GM12878 (cell line): ENCODE measurements at regions not wholly inside any gene's neighbourhood (a gene's known extent, or its start where the extent isn't known, plus 50 kb on each side); places are given as distances from the start of the nearest gene placed in this dataset.

ENCODE experiments used
- ATAC-seq: fragments of 200-7000 bp; cut with Tn5 transposase; 3 replicates; pipeline ENCODE4 v1.9.1; 2020; ENCODE audit warnings: mild to moderate bottlenecking, moderate library complexity
- BruUV-seq: library from RNA; stranded (reverse); fragments of 400-500 nt; replicated peaks from 2 replicates; lab custom pipeline; 2021; lab: Mats Ljungman, UMichigan
- CTCF ChIA-PET: fragments of 300-600 bp; sonication (Branson Sonifier 250); formaldehyde crosslinking; extraction: SDS; loops from one replicate; lab custom pipeline; 2021; ENCODE audit warnings: inconsistent platforms; lab: Yijun Ruan, JAX
- POLR2A ChIA-PET: fragments of 350-600 bp; formaldehyde crosslinking; extraction: SDS; loops from one replicate; lab custom pipeline; 2021; ENCODE audit warnings: inconsistent platforms; lab: Charles Lee
- RAD21 ChIA-PET: fragments of 300-600 bp; sonication (Branson Sonifier 250); formaldehyde crosslinking; loops from one replicate; lab custom pipeline; 2023; ENCODE audit warnings: antibody characterized with exemption; ENCODE audit not compliant: unreplicated experiment; lab: Charles Lee
- SMC1A ChIA-PET: fragments of 300-600 bp; sonication (Branson Sonifier 250); formaldehyde crosslinking; loops from one replicate; lab custom pipeline; 2023; ENCODE audit not compliant: unreplicated experiment, uncharacterized antibody; lab: Charles Lee
- DNase-seq: peaks from one replicate; pipeline ENCODE4 v3.0.0-alpha.2; 2011; ENCODE audit warnings: low read depth, low spot score
- FAIRE-seq: peaks from 3 replicates; lab custom pipeline; 2011; peaks lifted over from hg19 to GRCh38; lab: Jason Lieb, UNC
- H2AFZ ChIP-seq: 2 replicates; pipeline ENCODE4 v1.6.0; 2011; ENCODE audit warnings: low read depth, low read length, control low read depth; ENCODE audit not compliant: control insufficient read depth
- H3K27ac ChIP-seq: 2 replicates; pipeline ENCODE4 v1.5.1; 2011; ENCODE audit warnings: control low read depth; ENCODE audit not compliant: control insufficient read depth, insufficient read depth
- H3K27me3 ChIP-seq, 2 experiments: replicated peaks in 1 of 2; 2 replicates each; pipeline versions ENCODE4 v1.6.0 to v1.6.1; 2011; ENCODE audit warnings: low read length in 1 of 2; ENCODE audit not compliant: control insufficient read depth in 2 of 2, insufficient read depth in 2 of 2
- H3K36me3 ChIP-seq, 2 experiments: 2 replicates each; pipeline ENCODE4 v1.5.1; 2011; ENCODE audit warnings: low read length in 1 of 2; ENCODE audit not compliant: control insufficient read depth in 2 of 2, insufficient read depth in 2 of 2
- H3K4me1 ChIP-seq: 2 replicates; pipeline ENCODE4 v1.6.1; 2011; ENCODE audit warnings: mild to moderate bottlenecking, low read length, moderate library complexity, mixed read lengths; ENCODE audit not compliant: control insufficient read depth, insufficient read depth
- H3K4me2 ChIP-seq: 2 replicates; pipeline ENCODE4 v1.6.0; 2011; ENCODE audit warnings: control low read depth; ENCODE audit not compliant: control insufficient read depth, insufficient read depth
- H3K4me3 ChIP-seq: fragments of 200-600 bp; sonication (generic); 2 replicates; pipeline ENCODE4 v1.5.1; 2016
- H3K79me2 ChIP-seq: 2 replicates; pipeline ENCODE4 v1.6.0; 2011; ENCODE audit warnings: low read length; ENCODE audit not compliant: control insufficient read depth, insufficient read depth
- H3K9ac ChIP-seq: 2 replicates; pipeline ENCODE4 v1.8.0; 2011; ENCODE audit warnings: low read length, control low read depth, mixed read lengths; ENCODE audit not compliant: control insufficient read depth, insufficient read depth
- H3K9me3 ChIP-seq: replicated peaks from 3 replicates; pipeline ENCODE4 v1.5.1; 2011; ENCODE audit warnings: mild to moderate bottlenecking, low read length; ENCODE audit not compliant: control insufficient read depth, insufficient read depth
- H4K20me1 ChIP-seq: 2 replicates; pipeline ENCODE4 v1.6.0; 2011; ENCODE audit not compliant: control insufficient read depth, insufficient read depth
- CHD4 ChIP-seq: fragments of 200-600 bp; sonication (generic); IDR thresholded peaks from 2 replicates; pipeline ENCODE4 v1.6.1; 2016; ENCODE audit warnings: mild to moderate bottlenecking
- MLLT1 ChIP-seq: fragments of 450-650 bp; IDR thresholded peaks from 2 replicates; pipeline ENCODE4 v1.6.1; 2016; ENCODE audit warnings: mild to moderate bottlenecking
- RCOR1 ChIP-seq: conservative IDR thresholded peaks from 2 replicates; pipeline ENCODE4 v1.6.1; 2012; ENCODE audit warnings: low read depth, low read length, improper control_type of control experiment
- SMC3 ChIP-seq: IDR thresholded peaks from 2 replicates; pipeline ENCODE4 v1.6.1; 2011; ENCODE audit warnings: low read length, improper control_type of control experiment, borderline replicate concordance
- SRF ChIP-seq, 2 experiments: IDR thresholded peaks; 2 replicates each; pipeline ENCODE4 v1.6.1; 2011; ENCODE audit warnings: low read depth in 2 of 2, low read length in 2 of 2, mild to moderate bottlenecking in 1 of 2, moderate library complexity in 1 of 2
- ZNF274 ChIP-seq: IDR thresholded peaks from one replicate; pipeline ENCODE4 v1.8.0; 2011; ENCODE audit not compliant: insufficient read length, insufficient read depth
- in situ Hi-C: fragments of 300-500 bp; cut with MboI; formaldehyde crosslinking; loops from 9 replicates; pipeline ENCODE4 v1.14.3; 2018; ENCODE audit warnings: mixed read lengths
- intact Hi-C: fragments of 100-400 bp; cut with micrococcal nuclease; formaldehyde crosslinking; loops from one replicate; pipeline ENCODE4 v1.14.2; 2022; ENCODE audit not compliant: unreplicated experiment
- TF ChIP-seq, protein P1 (sequence below), 3 experiments: IDR thresholded peaks in 2 of 3; conservative IDR thresholded peaks in 1 of 3; 2 replicates each; pipeline ENCODE4 v1.5.1; 2011; ENCODE audit warnings: low read depth in 3 of 3, low read length in 3 of 3, mild to moderate bottlenecking in 3 of 3, control low read depth in 2 of 3, moderate library complexity in 2 of 3, inconsistent platforms in 1 of 3, mixed read lengths in 1 of 3; ENCODE audit not compliant: control insufficient read depth in 2 of 3, insufficient read depth in 1 of 3; ENCODE audit errors: extremely low read depth in 1 of 3

DNA sequence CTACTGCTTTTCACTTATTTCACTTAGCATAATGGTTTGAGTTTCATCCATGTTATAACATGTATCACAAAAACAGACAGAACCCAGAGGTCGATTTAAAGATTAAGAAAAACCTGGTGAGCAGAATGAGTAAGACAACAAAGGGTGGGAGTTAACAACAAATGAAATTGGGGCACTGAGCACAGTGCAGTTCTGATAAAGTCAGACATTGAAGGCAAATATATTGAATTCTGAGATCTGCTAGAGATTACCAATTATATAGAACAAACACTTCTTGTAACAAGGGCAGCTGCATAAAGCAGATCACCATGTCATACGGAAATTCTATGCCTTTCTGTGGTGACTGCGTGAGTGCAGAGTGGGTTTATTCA, 517.3 kb upstream of the RORB start (continued):
- TF ChIP-seq MLLT1 (no peak), SRF (IDR thresholded peaks at IDR 0.05; ENCODE audit: low read depth in 2 of 2, low read length in 2 of 2) (no peak)

DNA sequence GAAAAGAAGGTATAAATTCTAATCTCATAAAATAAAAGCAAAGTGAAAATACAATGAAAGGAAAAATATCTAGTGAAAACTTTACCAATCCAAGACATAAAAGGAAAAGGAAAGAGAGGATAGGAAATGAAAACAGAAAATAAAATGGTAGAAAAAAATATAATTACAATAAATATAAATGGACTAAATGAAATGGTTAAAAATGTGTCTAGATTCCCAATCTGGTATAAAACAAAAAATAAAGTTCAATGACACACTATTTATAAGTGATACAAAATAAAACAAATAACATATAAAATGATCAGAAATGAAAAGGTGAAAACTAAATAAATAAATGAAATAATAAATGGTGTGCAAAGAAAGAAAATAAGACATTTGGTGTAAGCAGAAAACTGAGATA, 516.4 kb upstream of the RORB start:
- no peak for DNase-seq
- H3K9ac ChIP-seq, result no peak overlapping the region
- no peaks in the 10 kb centered on the region for H3K4me1 ChIP-seq
- POLR2A ChIA-PET, result no interaction called here
- intact Hi-C loops (no loop called here), in situ Hi-C loops (no loop called here)
- no peaks in the 10 kb centered on the region for H3K79me2 ChIP-seq
- no TSS peak for BruUV-seq
- no peak overlapping the region for H2AFZ ChIP-seq
- H3K27me3 ChIP-seq, result no peaks in the 10 kb centered on the region
- no peak overlapping the region for H3K27ac ChIP-seq
- no peaks in the 10 kb centered on the region for H3K36me3 ChIP-seq
- TF ChIP-seq RCOR1, result no peak
- TF ChIP-seq, protein P1, sequence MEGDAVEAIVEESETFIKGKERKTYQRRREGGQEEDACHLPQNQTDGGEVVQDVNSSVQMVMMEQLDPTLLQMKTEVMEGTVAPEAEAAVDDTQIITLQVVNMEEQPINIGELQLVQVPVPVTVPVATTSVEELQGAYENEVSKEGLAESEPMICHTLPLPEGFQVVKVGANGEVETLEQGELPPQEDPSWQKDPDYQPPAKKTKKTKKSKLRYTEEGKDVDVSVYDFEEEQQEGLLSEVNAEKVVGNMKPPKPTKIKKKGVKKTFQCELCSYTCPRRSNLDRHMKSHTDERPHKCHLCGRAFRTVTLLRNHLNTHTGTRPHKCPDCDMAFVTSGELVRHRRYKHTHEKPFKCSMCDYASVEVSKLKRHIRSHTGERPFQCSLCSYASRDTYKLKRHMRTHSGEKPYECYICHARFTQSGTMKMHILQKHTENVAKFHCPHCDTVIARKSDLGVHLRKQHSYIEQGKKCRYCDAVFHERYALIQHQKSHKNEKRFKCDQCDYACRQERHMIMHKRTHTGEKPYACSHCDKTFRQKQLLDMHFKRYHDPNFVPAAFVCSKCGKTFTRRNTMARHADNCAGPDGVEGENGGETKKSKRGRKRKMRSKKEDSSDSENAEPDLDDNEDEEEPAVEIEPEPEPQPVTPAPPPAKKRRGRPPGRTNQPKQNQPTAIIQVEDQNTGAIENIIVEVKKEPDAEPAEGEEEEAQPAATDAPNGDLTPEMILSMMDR (IDR thresholded peaks at IDR 0.05 in 2 of 3, conservative IDR thresholded peaks at IDR 0.05 in 1 of 3; ENCODE audit: control insufficient read depth in 2 of 3, extremely low read depth in 1 of 3, insufficient read depth in 1 of 3, low read depth in 3 of 3, low read length in 3 of 3), result no peak
- no peak for TF ChIP-seq SMC3
- TF ChIP-seq CHD4, result no peak
- no peak for TF ChIP-seq ZNF274
- H3K9me3 ChIP-seq, result no peaks in the 10 kb centered on the region
- H3K4me3 ChIP-seq, result no peak overlapping the region
- H4K20me1 ChIP-seq, result no peaks in the 10 kb centered on the region
- SMC1A ChIA-PET, result interaction anchor here (0.7 kb wide), 2 partner anchors 138 to 718 kb away, joined by 4 to 6 read pairs; no protein-coding TSS in a partner anchor
- FAIRE-seq, result no peak
- CTCF ChIA-PET, result no interaction called here
- no peak for ATAC-seq
- no peak overlapping the region for H3K4me2 ChIP-seq
- RAD21 ChIA-PET, result no interaction called here
